ENCODE measurements at regions not wholly inside any gene's neighbourhood (a gene's known extent, or its start where the extent isn't known, plus 50 kb on each side); places are given as distances from the start of the nearest gene placed in this dataset.

DNA sequence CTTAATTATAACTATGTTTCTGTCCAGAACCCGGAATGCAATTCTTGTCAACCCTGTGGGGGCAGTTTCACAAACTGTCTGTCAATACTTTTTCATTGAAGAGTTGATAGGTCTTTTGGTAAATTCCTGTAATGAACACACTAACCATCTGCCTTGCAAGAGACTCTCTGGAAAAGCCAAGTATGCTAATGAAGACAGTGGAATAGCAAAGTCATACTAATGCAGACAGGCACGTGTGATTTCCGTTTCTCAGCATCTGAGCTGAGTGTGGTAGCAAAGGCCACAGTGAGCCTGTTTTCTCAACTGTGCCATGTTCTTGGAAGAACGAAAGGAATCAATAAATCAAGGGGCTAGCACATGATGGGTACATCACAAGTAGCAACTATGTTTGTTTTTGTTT, 494.1 kb upstream of the NRP1 start:
- Histone ChIP-seq H3K27ac (no peak overlapping the region), H3K36me3 (no peaks in the 10 kb centered on the region), H3K9me3 (no peaks in the 10 kb centered on the region), H3K27me3 (no peaks in the 10 kb centered on the region), H3K4me1 (no peaks in the 10 kb centered on the region), H3K4me3 (no peak overlapping the region)
- TF ChIP-seq, protein P1, sequence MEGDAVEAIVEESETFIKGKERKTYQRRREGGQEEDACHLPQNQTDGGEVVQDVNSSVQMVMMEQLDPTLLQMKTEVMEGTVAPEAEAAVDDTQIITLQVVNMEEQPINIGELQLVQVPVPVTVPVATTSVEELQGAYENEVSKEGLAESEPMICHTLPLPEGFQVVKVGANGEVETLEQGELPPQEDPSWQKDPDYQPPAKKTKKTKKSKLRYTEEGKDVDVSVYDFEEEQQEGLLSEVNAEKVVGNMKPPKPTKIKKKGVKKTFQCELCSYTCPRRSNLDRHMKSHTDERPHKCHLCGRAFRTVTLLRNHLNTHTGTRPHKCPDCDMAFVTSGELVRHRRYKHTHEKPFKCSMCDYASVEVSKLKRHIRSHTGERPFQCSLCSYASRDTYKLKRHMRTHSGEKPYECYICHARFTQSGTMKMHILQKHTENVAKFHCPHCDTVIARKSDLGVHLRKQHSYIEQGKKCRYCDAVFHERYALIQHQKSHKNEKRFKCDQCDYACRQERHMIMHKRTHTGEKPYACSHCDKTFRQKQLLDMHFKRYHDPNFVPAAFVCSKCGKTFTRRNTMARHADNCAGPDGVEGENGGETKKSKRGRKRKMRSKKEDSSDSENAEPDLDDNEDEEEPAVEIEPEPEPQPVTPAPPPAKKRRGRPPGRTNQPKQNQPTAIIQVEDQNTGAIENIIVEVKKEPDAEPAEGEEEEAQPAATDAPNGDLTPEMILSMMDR (IDR thresholded peaks at IDR 0.05), result no peak
- intact Hi-C loops (cut with DNase I; ENCODE audit: low total_unique reads), result no loop called here
- DNase-seq, result no peak

DNA sequence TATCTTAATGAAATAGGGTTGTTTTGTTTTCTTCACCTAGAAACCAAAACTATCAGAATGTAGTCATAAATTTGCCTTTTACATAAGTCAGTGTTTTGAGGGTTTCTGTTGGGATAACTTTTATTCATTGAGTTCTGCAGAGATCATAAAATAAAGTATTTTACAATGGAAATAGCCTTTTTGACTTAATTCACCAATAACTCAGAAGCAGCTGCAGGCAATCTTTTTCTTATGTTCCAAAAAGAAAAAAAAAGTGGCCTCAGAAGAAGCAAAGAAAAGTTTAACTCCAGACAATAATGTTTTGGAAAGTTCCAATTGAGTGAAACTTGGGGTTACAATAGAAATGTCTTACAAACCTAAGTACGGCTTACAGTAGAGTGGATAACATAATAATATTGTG, 491.7 kb upstream of the NRP1 start:
- Histone ChIP-seq H3K27me3 (no peaks in the 10 kb centered on the region), H3K27ac (no peak overlapping the region), H3K36me3 (no peaks in the 10 kb centered on the region), H3K9me3 (no peaks in the 10 kb centered on the region), H3K4me1 (no peaks in the 10 kb centered on the region), H3K4me3 (no peak overlapping the region)
- TF ChIP-seq, protein P1 (IDR thresholded peaks at IDR 0.05), result no peak
- DNase-seq, result no peak
- intact Hi-C loops (cut with DNase I; ENCODE audit: low total_unique reads), result no loop called here

DNA sequence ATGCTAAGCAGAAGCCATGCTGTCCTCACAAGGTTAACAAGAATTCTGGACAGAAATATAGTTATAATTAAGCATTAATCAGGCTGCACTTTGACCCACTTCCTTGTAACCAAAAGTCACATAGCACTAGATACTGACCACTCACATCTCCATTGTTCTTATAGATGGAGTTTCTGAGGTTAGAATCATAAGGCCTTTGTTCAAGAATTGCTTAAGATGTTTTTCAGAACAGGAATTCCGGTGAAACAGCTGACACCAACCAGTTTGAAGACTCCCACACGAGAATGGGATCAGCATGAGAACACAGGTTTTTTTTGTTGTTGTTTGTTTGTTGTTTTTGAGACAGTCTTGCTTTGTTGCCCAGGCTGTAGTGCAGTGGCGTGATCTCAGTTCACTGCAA, 488.3 kb upstream of the NRP1 start:
- Histone ChIP-seq H3K4me3 (no peak overlapping the region), H3K36me3 (no peaks in the 10 kb centered on the region), H3K27me3 (no peaks in the 10 kb centered on the region), H3K27ac (no peak overlapping the region), H3K9me3 (no peaks in the 10 kb centered on the region), H3K4me1 (no peaks in the 10 kb centered on the region)
- TF ChIP-seq, protein P1 (IDR thresholded peaks at IDR 0.05), result no peak
- intact Hi-C loops (cut with DNase I; ENCODE audit: low total_unique reads), result no loop called here
- no peak for DNase-seq

DNA sequence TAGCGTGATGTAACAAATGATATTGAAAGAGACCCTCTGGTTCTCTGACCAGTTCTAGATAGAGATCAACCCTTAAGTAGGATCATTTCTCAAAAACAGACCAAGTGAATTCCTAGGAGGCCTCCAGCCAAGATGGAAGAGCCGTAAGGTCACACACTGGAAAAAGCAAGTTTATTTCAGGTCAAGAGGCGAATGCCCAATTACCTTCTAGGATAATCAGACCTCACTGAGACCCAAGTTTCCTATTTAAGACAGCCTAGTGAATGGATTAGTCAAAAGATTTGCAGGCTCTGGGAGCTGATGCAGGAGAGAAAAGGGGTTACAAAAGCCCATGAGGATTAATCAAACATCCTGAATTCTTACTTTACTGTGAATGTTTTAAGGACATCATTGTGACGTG, 486.1 kb upstream of the NRP1 start:
- no peaks in the 10 kb centered on the region for H3K27me3 ChIP-seq
- DNase-seq, result no peak

DNA sequence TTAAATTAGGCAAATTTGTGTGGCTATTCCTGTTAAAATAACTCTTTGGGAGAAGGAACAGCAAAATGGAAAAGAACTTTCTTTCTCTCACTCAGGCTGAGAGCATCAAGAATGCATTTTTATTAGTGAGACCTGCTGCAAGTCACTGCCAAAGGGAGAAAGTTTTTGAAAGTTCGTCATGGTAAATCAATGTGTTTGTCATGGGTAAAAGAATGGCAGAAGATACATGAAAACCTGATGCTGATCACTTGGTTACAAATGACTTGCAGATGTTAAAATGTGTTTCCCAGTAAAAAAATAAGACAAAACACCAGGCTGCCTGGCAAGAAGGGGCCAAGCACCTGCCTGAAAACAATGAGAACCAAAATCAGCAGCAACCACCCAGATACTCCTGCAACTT, 484.7 kb upstream of the NRP1 start:
- H3K4me1 ChIP-seq, result no peaks in the 10 kb centered on the region
- no peak overlapping the region for H3K27ac ChIP-seq
- H3K4me3 ChIP-seq, result no peak overlapping the region
- H3K27me3 ChIP-seq, result no peaks in the 10 kb centered on the region
- no peaks in the 10 kb centered on the region for H3K36me3 ChIP-seq
- no peak for DNase-seq
- intact Hi-C loops (cut with DNase I; ENCODE audit: low total_unique reads), result no loop called here
- no peaks in the 10 kb centered on the region for H3K9me3 ChIP-seq
- TF ChIP-seq, protein P1 (IDR thresholded peaks at IDR 0.05), result no peak

More for the DNA sequence above, 486.1 kb upstream of the NRP1 start:
- Histone ChIP-seq H3K36me3 (no peaks in the 10 kb centered on the region), H3K27ac (no peak overlapping the region), H3K4me3 (no peak overlapping the region), H3K4me1 (no peaks in the 10 kb centered on the region), H3K9me3 (no peaks in the 10 kb centered on the region)
- intact Hi-C loops (cut with DNase I; ENCODE audit: low total_unique reads), result no loop called here
- TF ChIP-seq, protein P1 (IDR thresholded peaks at IDR 0.05), result no peak

DNA sequence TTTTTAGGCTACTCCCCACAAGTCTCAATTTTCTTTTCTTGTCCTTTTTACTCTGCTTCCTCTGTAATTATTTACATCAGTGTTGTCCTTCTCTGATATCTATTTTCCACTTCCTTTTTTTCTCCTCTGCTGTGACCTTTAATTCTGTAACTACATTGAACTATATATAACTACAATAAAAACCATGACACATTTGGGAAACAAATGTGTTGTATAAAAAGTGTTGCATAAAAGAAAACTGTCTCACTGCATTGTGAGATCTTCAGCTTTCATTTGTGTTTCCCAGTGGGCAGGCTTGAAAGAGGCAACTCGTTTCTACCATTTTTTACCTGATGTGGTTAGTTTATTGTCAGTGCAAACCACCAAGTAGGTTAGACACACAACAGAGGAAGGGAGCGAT, 483.9 kb upstream of the NRP1 start:
- no peak for DNase-seq
- intact Hi-C loops (cut with DNase I; ENCODE audit: low total_unique reads), result no loop called here
- Histone ChIP-seq H3K27ac (no peak overlapping the region), H3K9me3 (no peaks in the 10 kb centered on the region), H3K36me3 (no peaks in the 10 kb centered on the region), H3K4me3 (no peak overlapping the region), H3K4me1 (no peaks in the 10 kb centered on the region), H3K27me3 (no peaks in the 10 kb centered on the region)
- TF ChIP-seq, protein P1 (IDR thresholded peaks at IDR 0.05), result no peak

Measured in tibial artery (tissue), 4 donors.